Right atrium auricular region (tissue), 2 donors: ENCODE measurements at regions not wholly inside any gene's neighbourhood (a gene's known extent, or its start where the extent isn't known, plus 50 kb on each side); places are given as distances from the start of the nearest gene placed in this dataset.

Experiments
- DNase-seq: peaks from one replicate; pipeline ENCODE4 v3.0.0-alpha.2; 2019; ENCODE audit warnings: low spot score
- H3K27ac ChIP-seq, 2 donors: fragments of 200-600 bp; sonication (generic); 1 replicate in 1 of 2; 2 replicates in 1 of 2; pipeline ENCODE4 v1.5.1; 2016 to 2019
- H3K27me3 ChIP-seq, 2 donors: fragments of 200-600 bp; sonication (generic); one replicate each; pipeline versions ENCODE4 v1.5.1 to v1.6.0; 2017 to 2019
- H3K36me3 ChIP-seq: fragments of 200-600 bp; sonication (generic); one replicate; pipeline ENCODE4 v1.5.1; 2016
- H3K4me1 ChIP-seq, 2 donors: fragments of 200-600 bp; sonication (generic); one replicate each; pipeline versions ENCODE4 v1.5.1 to v1.6.0; 2017 to 2019
- H3K4me3 ChIP-seq, 2 donors: fragments of 200-600 bp; sonication (generic); 1 replicate in 1 of 2; 2 replicates in 1 of 2; pipeline ENCODE4 v1.5.1; 2017 to 2019; ENCODE audit warnings: mild to moderate bottlenecking in 1 of 2, moderate library complexity in 1 of 2
- H3K9me3 ChIP-seq, 2 donors: fragments of 200-600 bp; sonication (generic); one replicate each; pipeline ENCODE4 v1.5.1; 2019
- CTCF ChIP-seq, 2 donors: fragments of 200-600 bp; sonication (generic); IDR thresholded peaks; one replicate each; pipeline ENCODE4 v1.5.1; 2019; ENCODE audit warnings: antibody characterized with exemption in 2 of 2

- Histone ChIP-seq H3K4me1 (no peaks in the 10 kb centered on the region), H3K9me3 (no peaks in the 10 kb centered on the region), H3K4me3 (no peak overlapping the region), H3K27me3 (no peaks in the 10 kb centered on the region), H3K27ac (no peak overlapping the region), H3K36me3 (no peaks in the 10 kb centered on the region)
- no peak for TF ChIP-seq CTCF (IDR thresholded peaks at IDR 0.05)
- DNase-seq, result no peak
Observed at GRCh38 chr7:125572414-125572813, 642.8 kb upstream of the POT1 start.

GRCh38 chr7:125568799-125569198 lies 639.2 kb upstream of the POT1 start:
- no peak overlapping the region for H3K27ac ChIP-seq
- TF ChIP-seq CTCF (IDR thresholded peaks at IDR 0.05), result no peak
- H3K4me1 ChIP-seq, result no peaks in the 10 kb centered on the region
- H3K36me3 ChIP-seq, result no peaks in the 10 kb centered on the region
- H3K27me3 ChIP-seq, result no peaks in the 10 kb centered on the region
- no peak overlapping the region for H3K4me3 ChIP-seq
- H3K9me3 ChIP-seq, result no peaks in the 10 kb centered on the region
- DNase-seq, result no peak

GRCh38 chr7:125567686-125568085 lies 638.1 kb upstream of the POT1 start:
- Histone ChIP-seq H3K27me3 (no peaks in the 10 kb centered on the region), H3K36me3 (no peaks in the 10 kb centered on the region), H3K9me3 (no peaks in the 10 kb centered on the region), H3K4me3 (no peak overlapping the region), H3K4me1 (no peaks in the 10 kb centered on the region), H3K27ac (no peak overlapping the region)
- DNase-seq, result no peak
- TF ChIP-seq CTCF (IDR thresholded peaks at IDR 0.05), result no peak

GRCh38 chr7:125563964-125564529 lies 634.4 kb upstream of the POT1 start:
- no peak for TF ChIP-seq CTCF (IDR thresholded peaks at IDR 0.05)
- no peaks in the 10 kb centered on the region for H3K9me3 ChIP-seq
- no peak overlapping the region for H3K4me3 ChIP-seq
- H3K36me3 ChIP-seq, result no peaks in the 10 kb centered on the region
- H3K4me1 ChIP-seq, result no peaks in the 10 kb centered on the region
- DNase-seq, result no peak
- H3K27me3 ChIP-seq, result no peaks in the 10 kb centered on the region
- H3K27ac ChIP-seq, result no peak overlapping the region

- no peaks in the 10 kb centered on the region for H3K9me3 ChIP-seq
- no peak for TF ChIP-seq CTCF (IDR thresholded peaks at IDR 0.05)
- DNase-seq, result no peak
Observed at GRCh38 chr7:125563557-125563956, 633.9 kb upstream of the POT1 start.

GRCh38 chr7:125561006-125561405 lies 631.4 kb upstream of the POT1 start:
- H3K36me3 ChIP-seq, result no peaks in the 10 kb centered on the region
- no peaks in the 10 kb centered on the region for H3K4me1 ChIP-seq
- TF ChIP-seq CTCF (IDR thresholded peaks at IDR 0.05), result no peak
- H3K9me3 ChIP-seq, result no peaks in the 10 kb centered on the region
- H3K27me3 ChIP-seq, result no peaks in the 10 kb centered on the region
- H3K27ac ChIP-seq, result no peak overlapping the region
- no peak for DNase-seq
- H3K4me3 ChIP-seq, result no peak overlapping the region

More at GRCh38 chr7:125563557-125563956, 633.9 kb upstream of the POT1 start:
- no peaks in the 10 kb centered on the region for H3K27me3 ChIP-seq
- H3K36me3 ChIP-seq, result no peaks in the 10 kb centered on the region
- no peak overlapping the region for H3K4me3 ChIP-seq
- no peaks in the 10 kb centered on the region for H3K4me1 ChIP-seq
- H3K27ac ChIP-seq, result no peak overlapping the region
